ENCODE measurements at regions not wholly inside any gene's neighbourhood (a gene's known extent, or its start where the extent isn't known, plus 50 kb on each side); places are given as distances from the start of the nearest gene placed in this dataset.
A peak's percentile ranks its signal among the peaks of the same experiment; 100 is the strongest.

DNA sequence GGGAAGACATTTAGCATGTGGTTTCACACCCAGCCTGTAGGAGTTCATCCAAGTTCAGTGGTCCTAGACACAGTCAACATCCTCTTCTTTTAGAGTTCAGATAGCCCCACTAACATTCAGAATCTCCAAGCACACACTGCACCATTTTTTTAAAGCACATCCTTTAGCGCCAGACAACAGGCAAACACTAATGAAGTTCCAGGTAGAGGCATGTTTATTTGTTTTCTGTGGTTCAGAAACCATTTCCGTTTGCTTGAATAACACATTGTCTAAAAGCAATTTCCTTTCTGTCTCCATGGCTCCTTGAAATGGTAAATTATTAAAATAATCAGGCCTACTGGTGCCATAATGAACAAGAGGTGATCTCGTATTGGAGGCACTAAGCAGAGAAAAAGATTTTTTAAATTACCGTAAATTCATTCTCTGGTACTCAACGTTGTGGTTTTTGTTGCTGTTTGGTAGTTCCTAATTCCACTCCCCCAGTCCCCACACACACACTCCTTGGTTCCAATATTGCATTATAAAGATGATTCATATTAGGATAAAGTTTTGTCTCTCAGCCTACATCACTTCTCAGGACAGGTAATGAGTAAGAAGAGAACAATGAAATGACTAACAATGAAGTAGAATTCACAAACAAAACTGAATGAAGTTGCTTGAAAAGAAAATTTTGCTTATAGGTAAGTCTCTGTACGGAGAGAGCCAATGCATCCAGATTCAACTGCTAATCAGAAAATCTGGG is 153.1 kb downstream of the PCSK1 start:
- TF ChIP-seq POLR2AphosphoS5 (IDR thresholded peaks at IDR 0.05) = no peak
- TF ChIP-seq, protein P1, sequence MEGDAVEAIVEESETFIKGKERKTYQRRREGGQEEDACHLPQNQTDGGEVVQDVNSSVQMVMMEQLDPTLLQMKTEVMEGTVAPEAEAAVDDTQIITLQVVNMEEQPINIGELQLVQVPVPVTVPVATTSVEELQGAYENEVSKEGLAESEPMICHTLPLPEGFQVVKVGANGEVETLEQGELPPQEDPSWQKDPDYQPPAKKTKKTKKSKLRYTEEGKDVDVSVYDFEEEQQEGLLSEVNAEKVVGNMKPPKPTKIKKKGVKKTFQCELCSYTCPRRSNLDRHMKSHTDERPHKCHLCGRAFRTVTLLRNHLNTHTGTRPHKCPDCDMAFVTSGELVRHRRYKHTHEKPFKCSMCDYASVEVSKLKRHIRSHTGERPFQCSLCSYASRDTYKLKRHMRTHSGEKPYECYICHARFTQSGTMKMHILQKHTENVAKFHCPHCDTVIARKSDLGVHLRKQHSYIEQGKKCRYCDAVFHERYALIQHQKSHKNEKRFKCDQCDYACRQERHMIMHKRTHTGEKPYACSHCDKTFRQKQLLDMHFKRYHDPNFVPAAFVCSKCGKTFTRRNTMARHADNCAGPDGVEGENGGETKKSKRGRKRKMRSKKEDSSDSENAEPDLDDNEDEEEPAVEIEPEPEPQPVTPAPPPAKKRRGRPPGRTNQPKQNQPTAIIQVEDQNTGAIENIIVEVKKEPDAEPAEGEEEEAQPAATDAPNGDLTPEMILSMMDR (IDR thresholded peaks at IDR 0.05) = no peak
- Histone ChIP-seq H3K9me3 (no peaks in the 10 kb centered on the region), H3K27me3 (no peaks in the 10 kb centered on the region)

GRCh38 chr5:96278981-96279380 is 154.1 kb downstream of the PCSK1 start:
- no peak overlapping the region for H3K4me3 ChIP-seq
- peaks cover 0 to under 1% (median 0%) of the 10 kb centered on the region in 4 donors for H3K4me1 ChIP-seq
- no peaks in the 10 kb centered on the region for H3K27me3 ChIP-seq
- no peaks in the 10 kb centered on the region for H3K9me3 ChIP-seq
- H3K36me3 ChIP-seq = no peaks in the 10 kb centered on the region
- TF ChIP-seq, protein P1 (IDR thresholded peaks at IDR 0.05) = no peak
- no peak for TF ChIP-seq EP300 (IDR thresholded peaks at IDR 0.05)
- no peak for TF ChIP-seq POLR2A (IDR thresholded peaks at IDR 0.05)
- TF ChIP-seq POLR2AphosphoS5 (IDR thresholded peaks at IDR 0.05) = no peak
- WGBS, 5 donors = 76 to 95% (median 89%) methylated on average over 3 of the region's 3 CpGs
- intact Hi-C loops (cut with DNase I; ENCODE audit: low total_unique reads) = no loop called here
- DNase-seq = peak in 1 of 2 donors; percentile 35
- no peak overlapping the region for H3K27ac ChIP-seq

More for the DNA sequence above, 153.1 kb downstream of the PCSK1 start:
- H3K27ac ChIP-seq = no peak overlapping the region
- WGBS, 5 donors = 80 to 89% (median 85%) methylated on average over 6 of the region's 6 CpGs
- no peak overlapping the region for H3K4me3 ChIP-seq
- DNase-seq = no peak
- H3K4me1 ChIP-seq = peaks cover 0 to 10% (median 0%) of the 10 kb centered on the region in 4 donors
- H3K36me3 ChIP-seq = no peaks in the 10 kb centered on the region
- intact Hi-C loops (cut with DNase I; ENCODE audit: low total_unique reads) = no loop called here

DNA sequence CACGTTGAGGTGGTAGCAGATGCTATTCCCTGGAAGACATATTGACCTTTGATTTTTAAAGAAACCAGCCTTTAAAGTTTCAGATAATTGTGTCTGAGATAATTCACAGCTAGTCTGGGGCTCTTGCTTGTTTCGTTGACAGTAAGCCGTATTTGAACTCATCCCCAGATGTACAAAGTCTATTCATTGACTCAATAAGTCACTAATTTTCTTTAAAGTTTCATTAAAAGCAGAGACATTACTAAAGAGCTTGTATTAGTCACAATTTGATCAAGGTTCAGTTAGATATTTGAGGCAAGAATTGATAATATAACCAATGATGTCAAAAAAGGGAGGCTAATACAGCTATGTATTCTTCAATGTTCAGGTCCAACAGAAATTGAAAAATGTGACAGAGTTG is 158.0 kb downstream of the PCSK1 start:
- H3K4me3 ChIP-seq = no peak overlapping the region
- DNase-seq = no peak
- peaks cover 0 to 4% (median 0%) of the 10 kb centered on the region in 4 donors for H3K9me3 ChIP-seq
- no peak overlapping the region for H3K27ac ChIP-seq
- 81 to 88% (median 86%) methylated on average over 3 of the region's 3 CpGs for WGBS, 5 donors
- intact Hi-C loops (cut with DNase I; ENCODE audit: low total_unique reads) = no loop called here
- no peaks in the 10 kb centered on the region for H3K36me3 ChIP-seq
- H3K27me3 ChIP-seq = no peaks in the 10 kb centered on the region
- no peaks in the 10 kb centered on the region for H3K4me1 ChIP-seq
- TF ChIP-seq EP300 (IDR thresholded peaks at IDR 0.05) = no peak
- no peak for TF ChIP-seq POLR2A (IDR thresholded peaks at IDR 0.05)
- TF ChIP-seq, protein P1 (IDR thresholded peaks at IDR 0.05) = no peak
- TF ChIP-seq POLR2AphosphoS5 (IDR thresholded peaks at IDR 0.05) = no peak

DNA sequence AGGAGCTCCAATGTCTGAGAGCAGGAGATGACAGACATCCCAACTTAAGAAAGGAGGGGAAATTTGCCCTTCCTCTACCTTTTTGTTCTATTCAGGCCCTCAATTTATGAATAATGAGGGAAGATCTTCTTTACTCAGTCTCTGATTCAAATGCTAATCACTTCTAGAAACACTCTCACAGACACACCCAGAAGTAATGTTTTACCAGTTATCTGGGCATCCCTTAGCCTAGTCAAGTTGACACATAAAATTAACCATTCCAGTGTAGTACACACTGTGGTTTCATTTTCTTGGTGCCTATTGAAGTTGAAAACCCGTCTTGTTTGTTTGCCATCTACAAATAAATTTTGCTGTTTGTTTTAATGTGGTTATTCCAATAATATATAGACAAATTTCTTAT is 167.6 kb downstream of the PCSK1 start:
- no peaks in the 10 kb centered on the region for H3K36me3 ChIP-seq
- H3K4me3 ChIP-seq = no peak overlapping the region
- intact Hi-C loops (cut with DNase I; ENCODE audit: low total_unique reads) = no loop called here
- WGBS, 5 donors = 67 to 91% (median 79%) methylated on average over 1 of the region's 1 CpG
- no peak overlapping the region for H3K27ac ChIP-seq
- H3K9me3 ChIP-seq = peaks cover 0 to 14% (median 3%) of the 10 kb centered on the region in 4 donors
- peaks cover 0 to under 1% (median 0%) of the 10 kb centered on the region in 4 donors for H3K4me1 ChIP-seq
- DNase-seq = no peak
- no peak for TF ChIP-seq EP300 (IDR thresholded peaks at IDR 0.05)
- no peak for TF ChIP-seq POLR2AphosphoS5 (IDR thresholded peaks at IDR 0.05)
- TF ChIP-seq POLR2A (IDR thresholded peaks at IDR 0.05) = no peak
- TF ChIP-seq, protein P1 (IDR thresholded peaks at IDR 0.05) = no peak
- no peaks in the 10 kb centered on the region for H3K27me3 ChIP-seq

Measured in stomach (tissue), 8 donors.